ENCODE measurements at regions not wholly inside any gene's neighbourhood (a gene's known extent, or its start where the extent isn't known, plus 50 kb on each side); places are given as distances from the start of the nearest gene placed in this dataset.

DNA sequence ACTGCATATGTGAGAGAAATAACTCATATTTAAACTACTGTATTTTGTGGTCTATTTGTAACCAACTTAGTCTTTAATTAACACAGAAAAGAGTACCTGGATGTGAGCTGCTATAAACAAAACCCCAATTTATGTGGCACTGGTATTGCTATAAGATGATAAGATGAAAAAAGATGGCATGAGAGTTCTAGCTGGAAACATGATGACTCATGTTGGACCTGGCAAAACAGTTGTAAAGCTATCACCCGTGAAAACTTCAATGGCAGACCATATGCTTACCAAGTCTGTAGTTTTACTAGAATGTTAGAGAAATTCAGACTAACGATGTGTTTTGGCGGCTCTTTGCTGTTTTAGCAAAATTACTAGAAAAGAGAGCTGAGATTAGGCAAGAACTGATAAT lies 69.6 kb upstream of the PCDH9 start:
- no peak for TF ChIP-seq POLR2A (IDR thresholded peaks at IDR 0.05)
- no peak for TF ChIP-seq CTCF (IDR thresholded peaks at IDR 0.05)
- no peak for TF ChIP-seq POLR2AphosphoS5 (IDR thresholded peaks at IDR 0.05)
- TF ChIP-seq EP300 (IDR thresholded peaks at IDR 0.05) = no peak

All from upper lobe of left lung (tissue), 4 donors.